Large intestine (tissue), 3 donors: ENCODE measurements at regions not wholly inside any gene's neighbourhood (a gene's known extent, or its start where the extent isn't known, plus 50 kb on each side); places are given as distances from the start of the nearest gene placed in this dataset.

Experiments
- DNase-seq, 2 donors: peaks; one replicate each; pipeline versions ENCODE4 v3.0.0 to v3.0.0-alpha.2; 2013
- H3K27ac ChIP-seq: one replicate; pipeline ENCODE4 v1.5.1; 2013; ENCODE audit warnings: low read length
- H3K27me3 ChIP-seq: 2 replicates; pipeline ENCODE4 v1.6.1; 2013; ENCODE audit warnings: low read length; ENCODE audit not compliant: control insufficient read depth, insufficient read depth
- H3K36me3 ChIP-seq: 2 replicates; pipeline ENCODE4 v1.6.1; 2013; ENCODE audit warnings: low read length; ENCODE audit not compliant: control insufficient read depth, insufficient read depth
- H3K4me1 ChIP-seq: one replicate; pipeline ENCODE4 v1.6.1; 2013; ENCODE audit warnings: low read length; ENCODE audit not compliant: control insufficient read depth, insufficient read depth
- H3K4me3 ChIP-seq: one replicate; pipeline ENCODE4 v1.5.1; 2013; ENCODE audit warnings: low read length
- H3K9me3 ChIP-seq: one replicate; pipeline ENCODE4 v1.6.1; 2013; ENCODE audit warnings: mild to moderate bottlenecking, low read depth, low read length, moderate library complexity; ENCODE audit not compliant: control insufficient read depth
- WGBS: methylation state at CpG from one replicate; pipeline ENCODE4 v1.1.5; 2013; ENCODE audit warnings: low lambda C conversion rate; ENCODE audit not compliant: insufficient coverage; 5-methylcytosine and 5-hydroxymethylcytosine counted together

- DNase-seq, result no peak
- H3K4me3 ChIP-seq, result no peak overlapping the region
- H3K27me3 ChIP-seq, result no peaks in the 10 kb centered on the region
- no peak overlapping the region for H3K27ac ChIP-seq
- peaks cover 31% of the 10 kb centered on the region for H3K4me1 ChIP-seq
- H3K36me3 ChIP-seq, result no peaks in the 10 kb centered on the region
- 80% methylated on average over 1 of the region's 3 CpGs for WGBS
- no peaks in the 10 kb centered on the region for H3K9me3 ChIP-seq
These were observed 57.6 kb downstream of the PTTG1 start for GRCh38 chr5:160479220-160479619.

GRCh38 chr5:160479926-160480325 is 58.3 kb downstream of the PTTG1 start:
- H3K36me3 ChIP-seq, result no peaks in the 10 kb centered on the region
- H3K9me3 ChIP-seq, result no peaks in the 10 kb centered on the region
- no peak for DNase-seq
- peaks cover 31% of the 10 kb centered on the region for H3K4me1 ChIP-seq
- WGBS, result 60% methylated on average over 3 of the region's 7 CpGs
- H3K4me3 ChIP-seq, result no peak overlapping the region
- no peaks in the 10 kb centered on the region for H3K27me3 ChIP-seq
- H3K27ac ChIP-seq, result no peak overlapping the region

GRCh38 chr5:160480652-160481051 is 59.0 kb downstream of the PTTG1 start:
- DNase-seq, result no peak
- H3K4me1 ChIP-seq, result peaks cover 24% of the 10 kb centered on the region
- H3K36me3 ChIP-seq, result no peaks in the 10 kb centered on the region
- H3K27ac ChIP-seq, result no peak overlapping the region
- H3K27me3 ChIP-seq, result no peaks in the 10 kb centered on the region
- H3K9me3 ChIP-seq, result no peaks in the 10 kb centered on the region
- no peak overlapping the region for H3K4me3 ChIP-seq
- WGBS, result no CpG with 5 or more reads among the region's 1 CpG

GRCh38 chr5:160484678-160485077 is 63.0 kb downstream of the PTTG1 start:
- H3K27ac ChIP-seq, result no peak overlapping the region
- no peaks in the 10 kb centered on the region for H3K9me3 ChIP-seq
- H3K4me1 ChIP-seq, result no peaks in the 10 kb centered on the region
- no CpG with 5 or more reads among the region's 2 CpGs for WGBS
- no peaks in the 10 kb centered on the region for H3K36me3 ChIP-seq
- H3K4me3 ChIP-seq, result no peak overlapping the region
- no peak for DNase-seq
- H3K27me3 ChIP-seq, result no peaks in the 10 kb centered on the region

- Histone ChIP-seq H3K4me1 (no peaks in the 10 kb centered on the region), H3K9me3 (no peaks in the 10 kb centered on the region), H3K36me3 (no peaks in the 10 kb centered on the region), H3K27me3 (no peaks in the 10 kb centered on the region), H3K4me3 (no peak overlapping the region), H3K27ac (no peak overlapping the region)
- WGBS, result no CpG with 5 or more reads among the region's 5 CpGs
- DNase-seq, result no peak
These were observed 63.8 kb downstream of the PTTG1 start for GRCh38 chr5:160485364-160485969.

GRCh38 chr5:160486573-160486972 is 64.9 kb downstream of the PTTG1 start:
- no peaks in the 10 kb centered on the region for H3K9me3 ChIP-seq
- DNase-seq, result no peak
- no peaks in the 10 kb centered on the region for H3K36me3 ChIP-seq
- WGBS, result no CpG with 5 or more reads among the region's 7 CpGs
- no peak overlapping the region for H3K27ac ChIP-seq
- H3K27me3 ChIP-seq, result no peaks in the 10 kb centered on the region
- H3K4me3 ChIP-seq, result no peak overlapping the region
- no peaks in the 10 kb centered on the region for H3K4me1 ChIP-seq

- no peak overlapping the region for H3K4me3 ChIP-seq
- no peak overlapping the region for H3K27ac ChIP-seq
- H3K9me3 ChIP-seq, result no peaks in the 10 kb centered on the region
- H3K27me3 ChIP-seq, result no peaks in the 10 kb centered on the region
- no peak for DNase-seq
- WGBS, result no CpG with 5 or more reads among the region's 6 CpGs
- H3K36me3 ChIP-seq, result no peaks in the 10 kb centered on the region
- H3K4me1 ChIP-seq, result no peaks in the 10 kb centered on the region
These were observed 67.0 kb downstream of the PTTG1 start for GRCh38 chr5:160488394-160489325.

- H3K9me3 ChIP-seq, result no peaks in the 10 kb centered on the region
These were observed 69.8 kb downstream of the PTTG1 start for GRCh38 chr5:160491438-160491837.

GRCh38 chr5:160492565-160492964 is 70.9 kb downstream of the PTTG1 start:
- H3K4me3 ChIP-seq, result no peak overlapping the region
- H3K27me3 ChIP-seq, result no peaks in the 10 kb centered on the region
- DNase-seq, result no peak
- no peaks in the 10 kb centered on the region for H3K9me3 ChIP-seq
- no peaks in the 10 kb centered on the region for H3K4me1 ChIP-seq
- no CpG with 5 or more reads among the region's 1 CpG for WGBS
- no peaks in the 10 kb centered on the region for H3K36me3 ChIP-seq
- no peak overlapping the region for H3K27ac ChIP-seq

More at GRCh38 chr5:160491438-160491837, 69.8 kb downstream of the PTTG1 start:
- Histone ChIP-seq H3K27me3 (no peaks in the 10 kb centered on the region), H3K36me3 (no peaks in the 10 kb centered on the region), H3K27ac (no peak overlapping the region), H3K4me3 (no peak overlapping the region), H3K4me1 (no peaks in the 10 kb centered on the region)
- no peak for DNase-seq
- no CpG with 5 or more reads among the region's 1 CpG for WGBS

GRCh38 chr5:160493806-160494338 is 72.2 kb downstream of the PTTG1 start:
- Histone ChIP-seq H3K27me3 (no peaks in the 10 kb centered on the region), H3K9me3 (no peaks in the 10 kb centered on the region), H3K36me3 (no peaks in the 10 kb centered on the region), H3K4me1 (peaks cover under 1% of the 10 kb centered on the region), H3K27ac (no peak overlapping the region), H3K4me3 (no peak overlapping the region)
- WGBS, result 78% methylated on average over 1 of the region's 2 CpGs
- DNase-seq, result no peak
